HG02884 (cell line): ENCODE measurements at regions not wholly inside any gene's neighbourhood (a gene's known extent, or its start where the extent isn't known, plus 50 kb on each side); places are given as distances from the start of the nearest gene placed in this dataset.

ENCODE experiments used
- ATAC-seq: cut with Tn5 transposase; IDR thresholded peaks from one replicate; pipeline ENCODE4 v1.9.1; 2021; ENCODE audit warnings: mild to moderate bottlenecking, moderate library complexity; ENCODE audit not compliant: unreplicated experiment

DNA sequence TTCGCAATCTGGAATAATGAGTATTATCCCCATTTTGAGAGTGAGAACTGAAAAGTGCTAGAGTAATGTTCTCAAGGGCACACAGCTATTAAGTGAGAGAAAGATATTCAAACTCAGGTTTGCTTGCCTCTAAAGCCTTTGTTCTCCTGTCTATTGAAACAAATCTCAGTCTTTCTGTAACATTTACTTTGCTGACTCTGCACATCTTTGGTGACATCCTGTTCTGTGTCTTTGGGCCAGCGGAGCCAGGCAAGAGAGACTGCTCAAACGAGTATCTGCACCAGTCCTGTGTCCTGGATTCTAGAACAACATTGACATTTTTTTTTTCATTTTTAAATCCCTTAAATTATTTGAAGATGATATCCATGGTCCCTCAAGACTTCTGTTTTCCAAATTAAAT lies 1539.2 kb upstream of the PIK3C3 start:
- no peak for ATAC-seq

DNA sequence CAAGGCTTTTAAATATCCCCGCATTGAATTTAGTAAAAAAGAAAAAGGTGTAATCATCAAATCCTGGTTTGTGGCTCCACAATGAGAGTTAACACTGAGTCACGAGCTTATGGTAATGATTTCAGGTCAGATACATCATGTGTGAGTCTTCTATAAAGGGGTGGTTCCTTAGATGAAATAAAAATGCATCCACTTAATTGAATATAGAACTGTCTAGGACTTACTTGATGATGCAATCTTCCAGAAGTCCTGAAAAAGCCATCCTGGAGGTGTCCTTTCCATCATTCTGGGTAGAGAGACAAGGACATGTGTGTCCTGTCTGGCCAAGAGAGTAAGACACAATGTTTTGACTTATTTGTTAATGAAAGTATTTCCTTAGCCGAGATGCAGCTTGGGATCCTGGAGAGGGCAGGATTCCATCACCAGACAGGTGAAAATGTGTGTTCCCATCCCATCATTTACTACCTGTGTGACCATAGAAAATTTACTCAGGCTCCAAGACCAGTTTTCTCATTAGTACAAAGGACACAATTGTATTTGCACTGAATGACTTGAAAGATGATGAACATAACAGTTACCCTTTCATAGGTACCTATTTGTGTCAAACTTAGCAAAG lies 1539.8 kb upstream of the PIK3C3 start:
- no peak for ATAC-seq

DNA sequence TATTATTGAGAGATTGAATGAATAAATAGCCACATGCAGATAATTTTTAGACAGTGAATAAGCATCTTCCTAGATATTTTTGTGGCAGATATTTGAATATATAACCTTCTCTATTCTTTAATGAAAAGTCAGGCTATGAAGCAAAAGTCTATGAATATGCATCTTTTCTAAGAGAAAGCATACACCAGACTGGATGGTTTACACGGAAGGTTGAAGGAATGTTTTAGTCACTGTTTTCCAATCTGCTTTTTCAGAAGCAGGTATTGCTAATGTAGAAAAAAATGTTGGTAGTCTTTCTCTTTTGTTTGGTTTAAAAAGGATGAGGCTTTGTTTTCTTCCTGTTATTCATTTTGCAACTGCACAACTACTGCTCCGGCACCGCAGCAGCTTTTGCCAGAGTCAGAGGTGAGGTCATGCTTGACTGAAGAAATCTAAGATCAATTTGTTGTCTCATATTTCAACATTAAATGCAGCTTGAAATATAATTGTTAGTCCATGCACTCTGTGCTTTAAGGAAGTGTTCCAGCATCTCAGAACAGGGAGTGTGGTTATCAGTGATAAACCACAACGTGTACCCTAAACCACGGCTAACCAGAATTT lies 1540.8 kb upstream of the PIK3C3 start:
- no peak for ATAC-seq

DNA sequence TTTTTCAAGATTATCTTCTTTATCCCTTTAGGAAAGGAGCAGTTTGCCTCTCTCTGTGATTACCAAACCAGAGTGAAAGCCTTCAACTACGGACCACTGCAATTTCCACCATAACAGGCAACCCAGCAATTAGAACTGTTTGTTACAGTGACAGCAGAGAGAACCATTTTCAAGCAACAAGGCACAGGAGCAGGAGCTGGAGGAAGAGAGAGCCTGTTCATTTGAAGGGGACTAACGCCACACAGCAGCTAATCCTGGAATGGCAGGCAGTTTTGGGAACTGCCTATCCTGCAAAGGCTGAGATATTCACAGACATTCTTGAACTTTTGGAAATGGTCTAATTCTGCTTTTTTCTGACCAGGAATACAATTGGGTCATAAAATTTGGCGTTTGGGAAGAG lies 1541.9 kb upstream of the PIK3C3 start:
- no peak for ATAC-seq

DNA sequence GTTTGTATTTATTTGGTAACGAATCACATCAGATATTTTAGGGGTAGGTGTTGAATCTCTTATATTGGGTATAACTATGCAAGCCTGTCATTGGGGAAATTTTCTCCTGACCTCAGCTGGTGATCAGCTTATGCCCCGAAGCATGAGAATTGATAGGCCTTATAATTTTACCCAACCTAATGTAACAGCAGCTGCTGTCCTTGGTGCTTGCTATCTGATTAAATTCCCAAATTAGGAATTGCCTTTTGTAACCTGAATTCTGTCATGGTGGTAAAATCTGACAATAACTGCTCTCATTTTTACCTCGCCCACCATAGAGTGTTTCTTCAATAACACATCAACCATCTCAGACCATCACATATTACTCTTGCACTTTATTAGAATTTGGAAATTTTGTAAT lies 1542.6 kb upstream of the PIK3C3 start:
- ATAC-seq: no peak

DNA sequence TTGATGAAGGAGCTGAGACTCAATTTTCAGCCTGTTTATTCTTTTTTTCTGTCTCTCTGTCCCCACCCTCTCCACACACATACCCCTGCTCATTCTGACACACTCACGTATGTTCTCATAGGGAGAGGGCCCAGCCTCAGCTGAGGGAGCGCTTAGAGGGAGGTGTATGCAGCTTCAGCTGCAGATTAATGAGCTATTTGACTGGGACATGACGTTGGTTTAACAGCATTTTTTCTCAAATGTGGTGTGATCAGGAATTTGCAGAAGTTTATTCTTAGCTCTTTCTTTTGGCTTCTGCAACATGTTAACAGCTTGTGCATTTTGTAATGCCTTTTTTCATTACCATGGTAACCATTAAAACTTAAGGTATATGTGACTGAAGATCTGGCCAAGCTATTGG lies 1547.1 kb upstream of the PIK3C3 start:
- ATAC-seq: no peak

DNA sequence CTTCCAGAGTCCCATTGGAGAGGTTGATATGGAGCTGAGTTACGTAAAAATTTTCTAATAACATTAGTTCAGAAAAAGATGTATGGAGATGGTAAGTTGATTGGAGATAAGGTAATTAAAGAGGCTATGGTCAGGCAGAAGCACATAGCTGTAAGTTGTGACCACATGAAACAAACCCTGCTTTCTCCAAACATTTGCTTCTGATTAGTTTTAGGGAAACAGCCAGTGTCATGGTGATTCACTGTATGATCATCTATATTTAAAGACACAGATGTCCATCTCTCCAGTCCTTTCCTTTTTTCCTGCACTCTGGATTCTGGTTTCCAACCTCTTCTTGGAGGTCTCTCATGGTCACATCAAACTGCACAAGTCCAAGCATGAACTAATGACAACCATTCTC lies 1550.8 kb upstream of the PIK3C3 start:
- no peak for ATAC-seq

DNA sequence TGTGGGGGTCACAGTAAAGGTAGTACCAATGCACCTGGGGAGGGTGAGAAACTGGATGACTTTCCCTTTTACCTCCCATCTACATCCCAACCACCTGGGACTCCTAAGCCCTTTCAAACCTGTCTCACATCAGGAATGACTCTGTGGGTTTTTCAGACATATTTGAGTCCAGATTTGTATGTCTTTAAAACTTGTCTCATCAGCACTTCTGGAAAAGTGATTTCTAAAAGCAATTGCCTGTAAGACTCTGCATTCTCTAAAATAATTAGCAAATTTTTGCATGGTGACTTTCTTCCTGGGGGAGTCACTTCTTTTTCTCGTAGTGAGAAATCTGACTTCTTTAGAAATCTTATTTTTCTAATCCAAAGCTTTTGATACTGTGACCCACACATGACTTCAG lies 1553.0 kb upstream of the PIK3C3 start:
- no peak for ATAC-seq

DNA sequence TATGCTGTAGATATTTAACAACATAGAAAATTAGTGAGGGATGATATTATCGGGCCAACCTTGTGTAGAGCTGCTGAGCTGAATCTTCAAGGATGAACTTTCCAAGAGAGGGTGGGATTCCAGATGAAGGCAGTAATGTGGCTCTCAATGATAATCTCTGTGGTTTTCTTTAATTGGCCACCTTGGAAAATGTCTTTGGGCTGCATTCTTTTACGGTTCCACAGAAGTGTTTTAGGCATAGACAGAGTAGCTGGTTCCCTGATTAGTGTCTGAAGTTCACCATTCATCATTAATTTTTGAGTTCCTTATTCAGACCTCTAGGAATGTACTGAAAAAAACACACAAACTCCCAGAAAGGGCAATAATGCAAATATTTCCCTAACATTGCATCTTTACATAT lies 1566.9 kb upstream of the PIK3C3 start:
- ATAC-seq: no peak

DNA sequence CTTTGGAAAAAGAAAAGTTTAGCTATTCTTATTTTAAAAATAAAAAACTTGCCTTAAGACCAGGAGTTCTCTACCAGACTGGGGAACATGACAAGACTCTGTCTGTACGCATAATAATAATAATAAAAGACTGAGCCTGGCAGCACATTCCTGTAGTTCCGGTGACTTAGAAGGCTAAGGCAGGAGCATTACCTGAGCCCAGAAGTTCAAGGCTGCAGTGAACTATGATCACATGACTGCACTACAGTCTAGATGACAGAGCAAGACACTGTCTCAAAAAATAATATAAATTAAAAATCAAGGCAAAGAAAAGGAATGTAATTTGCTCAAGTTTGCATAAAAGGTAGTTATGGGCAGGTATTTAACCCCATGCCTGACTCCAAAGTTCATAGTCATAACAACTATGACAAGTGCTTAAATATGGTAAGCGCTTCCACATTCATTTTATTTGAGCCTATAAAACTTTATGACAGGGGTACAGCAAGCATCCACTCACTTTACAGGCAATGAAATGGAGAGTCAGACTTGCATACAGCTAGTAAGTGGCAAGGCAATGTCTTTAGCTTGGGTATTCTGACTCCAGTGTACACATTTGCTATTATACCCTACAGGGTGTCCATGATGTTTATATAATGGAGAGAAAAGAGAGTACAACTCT lies 1567.8 kb upstream of the PIK3C3 start:
- no peak for ATAC-seq

DNA sequence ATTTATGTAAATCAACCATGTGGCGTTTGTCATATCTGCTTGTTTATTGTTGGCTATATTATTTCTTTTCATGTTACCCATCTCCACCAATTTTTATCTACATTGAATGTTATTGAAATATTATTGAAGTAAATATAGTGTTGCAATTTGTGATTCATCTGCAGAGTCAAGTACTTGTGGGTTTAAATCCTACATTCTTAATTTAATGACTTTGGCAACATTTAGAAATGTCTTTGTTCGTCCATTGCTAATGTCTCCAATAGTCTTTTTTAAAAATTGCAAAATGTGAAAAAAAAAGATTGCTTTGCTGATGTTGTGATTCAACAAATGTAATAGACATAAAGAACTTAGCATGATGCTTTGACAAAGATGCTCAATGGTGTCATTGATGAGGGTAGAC lies 1572.8 kb upstream of the PIK3C3 start:
- no peak for ATAC-seq

DNA sequence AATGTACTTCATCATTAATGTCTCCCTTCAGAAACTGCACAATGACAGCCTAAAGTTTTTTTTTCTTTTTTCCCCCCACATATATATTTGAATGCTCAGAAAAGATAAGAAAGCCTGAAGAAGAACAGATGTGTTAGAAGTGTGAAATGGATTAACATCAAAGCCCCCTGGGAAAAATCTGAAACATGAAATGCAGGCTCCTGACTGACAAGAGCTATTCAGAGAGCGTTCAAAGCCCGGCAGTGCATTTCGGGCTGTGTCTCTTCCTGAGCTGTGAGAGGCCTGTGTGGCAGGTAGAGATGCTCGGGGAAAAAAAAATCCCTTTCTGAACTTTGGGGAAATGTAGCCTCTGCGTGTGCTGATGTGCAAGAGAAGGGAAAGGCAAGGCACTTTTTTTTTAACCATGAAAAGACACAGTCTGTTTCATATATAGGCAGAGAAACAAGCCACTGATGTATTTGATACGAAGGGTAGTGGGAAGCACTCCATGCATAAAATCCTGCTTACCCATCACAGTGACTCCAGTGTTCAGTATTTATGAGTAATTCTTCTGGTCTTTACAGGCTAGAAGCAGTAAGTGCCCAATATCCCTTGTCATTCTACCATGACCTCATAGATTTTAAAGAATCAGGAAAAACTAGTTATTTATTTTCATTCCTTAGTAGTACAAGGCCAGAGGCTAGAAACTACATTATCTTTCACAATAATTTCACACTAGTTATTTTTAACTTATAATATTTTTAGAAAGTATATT lies 1574.2 kb upstream of the PIK3C3 start:
- no peak for ATAC-seq

DNA sequence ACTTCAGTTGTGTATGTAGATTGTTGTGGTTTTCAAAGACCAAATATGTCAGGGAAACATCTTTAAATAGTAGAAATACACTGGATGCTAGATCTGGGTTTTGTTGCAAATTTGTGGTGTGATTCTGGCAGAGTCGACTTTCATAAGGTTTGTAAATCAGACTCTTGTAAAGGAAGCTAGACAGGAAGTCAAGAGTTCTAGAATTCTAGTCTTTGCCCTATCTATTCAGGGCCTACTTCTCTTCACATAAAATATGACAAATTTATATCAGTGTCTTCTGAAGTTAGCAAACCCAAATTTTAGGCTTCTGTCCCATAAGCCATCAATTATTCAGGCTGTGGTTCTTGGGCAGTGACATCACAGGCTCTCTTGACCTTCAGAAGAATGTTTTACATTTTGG lies 1579.2 kb upstream of the PIK3C3 start:
- ATAC-seq: no peak

DNA sequence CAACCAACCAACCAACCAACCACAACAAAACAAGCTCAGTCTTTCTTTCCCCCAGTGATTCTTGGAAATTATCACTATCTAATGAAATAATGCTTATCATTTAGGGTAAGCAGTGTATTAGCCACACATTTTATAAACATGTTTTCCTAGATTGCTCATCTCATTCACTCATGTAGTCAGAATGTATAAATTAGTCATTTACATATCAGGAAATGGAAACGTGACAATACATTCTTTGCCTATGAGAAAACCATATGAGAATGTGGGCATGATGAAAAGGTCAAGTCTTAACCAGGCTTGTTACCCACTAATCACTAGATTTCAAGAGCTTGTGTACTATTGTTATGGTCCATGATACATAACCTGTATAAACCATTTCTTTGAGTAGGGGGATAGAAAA lies 1583.4 kb upstream of the PIK3C3 start:
- ATAC-seq: no peak

DNA sequence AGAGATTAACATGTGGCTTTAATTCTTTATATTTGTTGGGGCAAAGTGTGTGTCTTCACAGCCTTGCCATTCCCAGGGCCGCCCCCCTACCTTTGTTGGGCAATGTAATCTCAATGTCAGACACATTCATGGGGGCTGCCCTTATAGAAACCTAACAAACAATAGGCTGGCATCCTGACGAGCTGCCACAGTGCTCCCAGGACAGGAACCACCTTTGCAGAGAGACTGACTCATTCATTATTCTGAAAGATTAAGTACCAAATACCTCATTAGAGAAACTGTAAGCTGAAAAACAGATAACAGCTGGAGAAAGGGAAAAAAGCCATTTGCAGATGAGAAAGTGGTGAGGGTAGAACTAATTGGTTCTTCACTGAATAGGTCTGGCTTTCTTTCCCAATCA lies 1587.5 kb upstream of the PIK3C3 start:
- ATAC-seq: no peak

DNA sequence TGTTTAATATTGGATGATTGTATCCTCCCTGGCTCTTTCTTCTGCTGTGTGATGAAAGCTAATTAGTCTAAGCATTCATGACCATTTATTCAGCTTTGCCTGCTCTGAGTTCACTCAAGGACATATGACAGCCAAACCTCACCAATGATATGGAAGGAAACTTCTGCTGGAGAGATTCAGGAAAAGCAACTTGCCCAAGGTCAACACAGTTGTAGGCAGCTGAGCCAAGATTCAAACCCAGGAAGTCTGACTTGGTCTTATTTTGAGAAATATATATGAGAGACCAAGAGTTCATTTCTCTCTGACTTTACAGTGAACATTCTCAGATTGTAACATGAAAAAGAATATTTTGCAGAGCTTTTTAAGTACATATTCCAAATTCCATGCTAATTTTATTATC lies 1588.5 kb upstream of the PIK3C3 start:
- ATAC-seq: no peak

DNA sequence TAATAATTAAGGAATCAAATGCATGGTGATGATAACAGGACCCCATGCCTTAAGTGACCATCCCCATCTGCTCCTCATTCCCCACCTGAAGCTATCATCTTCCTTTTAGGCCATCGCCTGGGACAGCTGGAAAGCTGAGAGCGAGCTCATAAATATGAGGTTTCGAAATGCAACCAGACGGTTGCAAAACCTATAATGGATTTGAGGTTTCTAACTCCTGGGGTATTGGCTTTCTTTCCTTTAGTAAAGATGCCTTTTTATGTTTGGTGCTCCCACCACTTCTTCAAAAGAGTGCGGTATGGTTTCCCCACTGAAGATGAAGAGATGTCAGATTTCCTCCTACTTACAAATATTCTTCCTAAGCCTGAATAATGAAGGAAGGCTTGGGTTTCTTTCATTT lies 1589.5 kb upstream of the PIK3C3 start:
- no peak for ATAC-seq

DNA sequence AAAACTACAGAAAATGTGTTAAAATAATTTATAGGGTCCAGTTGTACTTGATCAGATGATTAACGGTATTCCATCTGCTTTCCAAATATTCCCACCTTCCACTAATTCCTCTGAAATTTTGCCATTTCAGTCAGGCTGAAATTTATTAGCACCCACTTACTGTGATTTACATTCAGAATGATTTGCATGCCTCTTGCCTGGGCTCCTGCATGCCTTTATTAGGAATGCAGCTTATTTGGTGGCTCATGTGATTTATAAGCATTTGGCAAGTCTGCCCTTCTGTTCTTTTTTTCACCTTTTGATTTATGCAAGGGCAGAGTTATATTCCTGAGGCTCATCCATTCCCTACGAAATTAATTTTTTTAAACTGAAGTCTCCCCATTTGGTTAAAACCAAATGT lies 1594.5 kb upstream of the PIK3C3 start:
- ATAC-seq: no peak

DNA sequence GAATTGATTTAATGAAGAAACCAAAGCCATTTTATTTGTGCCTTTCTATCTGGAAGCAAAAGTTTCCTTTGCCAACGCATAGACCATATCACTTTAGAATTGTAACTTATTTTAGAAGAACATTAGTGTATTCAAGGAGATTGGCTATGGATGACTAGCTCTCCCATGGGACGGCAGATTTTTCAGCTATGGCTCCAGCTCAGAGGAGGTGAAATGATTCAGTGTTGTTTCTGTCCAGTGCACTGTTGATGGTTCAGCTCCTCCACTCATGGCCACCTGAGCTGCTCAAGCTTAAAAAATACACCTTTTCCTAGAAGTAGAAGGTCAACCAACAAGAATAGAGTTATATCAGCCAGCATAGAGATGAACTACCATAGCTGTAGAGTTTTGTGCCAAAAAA lies 1597.5 kb upstream of the PIK3C3 start:
- no peak for ATAC-seq

DNA sequence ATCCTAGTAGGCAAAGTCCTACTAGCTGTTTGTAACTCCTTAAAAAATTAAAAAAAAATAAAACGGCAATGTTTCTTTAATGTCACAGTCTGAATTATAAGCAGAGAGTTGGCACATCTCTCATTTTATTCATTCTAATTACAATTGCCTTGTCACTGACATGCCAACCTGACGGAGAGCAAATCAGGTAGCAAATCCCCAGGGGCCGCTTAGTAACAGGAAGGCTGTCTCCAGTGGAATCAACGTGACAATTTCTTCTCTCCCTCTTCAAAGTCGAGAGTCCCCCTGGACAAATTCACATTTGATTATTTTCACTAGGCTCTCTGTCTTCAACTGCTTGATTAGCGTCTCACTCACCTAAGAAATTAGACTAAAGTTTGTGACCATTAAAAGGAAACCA lies 1598.9 kb upstream of the PIK3C3 start:
- no peak for ATAC-seq

DNA sequence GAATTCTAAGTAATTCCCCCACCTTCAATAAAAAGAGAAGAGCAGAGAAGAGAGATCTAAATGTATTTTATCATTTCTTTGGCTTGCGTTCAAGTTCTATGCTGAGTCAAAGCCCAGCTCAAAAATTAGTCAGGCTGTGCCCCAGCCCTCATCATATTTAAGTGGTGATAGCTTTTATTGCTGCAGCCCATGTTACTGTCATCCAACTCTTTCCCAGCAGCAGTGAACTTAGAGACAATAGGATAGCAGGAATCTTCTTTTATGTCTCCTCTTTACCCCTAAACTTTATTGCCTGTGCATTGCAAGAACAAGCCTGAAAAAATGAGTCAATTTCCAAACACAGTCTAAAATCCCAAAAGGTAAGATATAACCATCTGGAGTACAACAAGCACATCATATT lies 1599.3 kb upstream of the PIK3C3 start:
- no peak for ATAC-seq

DNA sequence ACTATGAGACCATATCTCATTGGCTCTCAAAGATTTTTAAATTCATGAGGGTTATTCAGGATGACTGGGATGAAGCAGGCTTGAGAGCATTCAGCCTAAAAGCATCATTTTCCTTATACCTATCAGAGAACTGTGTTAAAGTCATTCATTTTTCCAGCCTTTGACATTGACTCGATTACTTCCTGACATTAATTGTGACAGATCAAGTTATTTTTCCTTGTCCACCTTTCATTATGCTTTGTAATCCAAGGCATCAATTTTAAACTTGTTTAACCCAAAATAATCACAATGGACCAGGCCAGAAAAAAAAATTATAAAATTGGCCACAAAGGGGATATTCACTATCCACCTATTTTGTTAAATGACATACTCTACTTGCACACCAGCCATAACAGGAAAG lies 1606.8 kb upstream of the PIK3C3 start:
- ATAC-seq: no peak
